Cardiac septum (tissue), 1 donor: ENCODE measurements at regions not wholly inside any gene's neighbourhood (a gene's known extent, or its start where the extent isn't known, plus 50 kb on each side); places are given as distances from the start of the nearest gene placed in this dataset.

ENCODE experiments used
- DNase-seq: peaks from one replicate; pipeline ENCODE4 v3.0.0-alpha.2; 2020; ENCODE audit warnings: low spot score
- intact Hi-C: fragments of 100-400 bp; cut with DNase I; formaldehyde crosslinking; loops from one replicate; pipeline ENCODE4 v1.14.0; 2022
- donor health status: DM: no; HTN: no; CAD: no.

GRCh38 chr4:125365731-125366130, 51.0 kb downstream of the FAT4 start:
- intact Hi-C loops, result no loop called here
- no peak for DNase-seq

GRCh38 chr4:125368146-125368545, 53.4 kb downstream of the FAT4 start:
- intact Hi-C loops, result no loop called here
- DNase-seq, result no peak

- intact Hi-C loops, result no loop called here
- no peak for DNase-seq
Observed at GRCh38 chr4:125368671-125369081, 53.9 kb downstream of the FAT4 start.

- DNase-seq, result no peak
Observed at GRCh38 chr4:125369098-125369497, 54.3 kb downstream of the FAT4 start.

GRCh38 chr4:125370478-125370877, 55.7 kb downstream of the FAT4 start:
- DNase-seq, result no peak
- intact Hi-C loops, result no loop called here

More at GRCh38 chr4:125369098-125369497, 54.3 kb downstream of the FAT4 start:
- intact Hi-C loops, result no loop called here

GRCh38 chr4:125382995-125383394, 68.2 kb downstream of the FAT4 start:
- intact Hi-C loops, result no loop called here

GRCh38 chr4:125387770-125388169, 73.0 kb downstream of the FAT4 start:
- no peak for DNase-seq
- intact Hi-C loops, result no loop called here

More at GRCh38 chr4:125382995-125383394, 68.2 kb downstream of the FAT4 start:
- no peak for DNase-seq

GRCh38 chr4:125388613-125389012, 73.9 kb downstream of the FAT4 start:
- intact Hi-C loops, result no loop called here

GRCh38 chr4:125389713-125390112, 75.0 kb downstream of the FAT4 start:
- intact Hi-C loops, result loop anchor here (5.0 kb wide), 1 partner anchor 43 kb away; no protein-coding TSS in a partner anchor
- DNase-seq, result no peak

More at GRCh38 chr4:125388613-125389012, 73.9 kb downstream of the FAT4 start:
- DNase-seq, result no peak

- intact Hi-C loops, result loop anchor here (5.0 kb wide), 1 partner anchor 42 kb away; no protein-coding TSS in a partner anchor
- no peak for DNase-seq
Observed at GRCh38 chr4:125390126-125390525, 75.4 kb downstream of the FAT4 start.

GRCh38 chr4:125390727-125391126, 76.0 kb downstream of the FAT4 start:
- DNase-seq, result no peak
- intact Hi-C loops, result loop anchor here (5.0 kb wide), 1 partner anchor 42 kb away; no protein-coding TSS in a partner anchor

GRCh38 chr4:125392694-125393093, 77.9 kb downstream of the FAT4 start:
- intact Hi-C loops, result loop anchor here (5.0 kb wide), 1 partner anchor 40 kb away; no protein-coding TSS in a partner anchor
- DNase-seq, result no peak

- no peak for DNase-seq
- intact Hi-C loops, result loop anchor here (5.0 kb wide), 1 partner anchor 38 kb away; no protein-coding TSS in a partner anchor
Observed at GRCh38 chr4:125393825-125394224, 79.1 kb downstream of the FAT4 start.

- DNase-seq, result no peak
- intact Hi-C loops, result no loop called here
Observed at GRCh38 chr4:125397226-125397625, 82.5 kb downstream of the FAT4 start.

GRCh38 chr4:125398263-125399002, 83.7 kb downstream of the FAT4 start:
- no peak for DNase-seq
- intact Hi-C loops, result loop anchor here (2.0 kb wide), 1 partner anchor 82 kb away; no protein-coding TSS in a partner anchor

- intact Hi-C loops, result no loop called here
- DNase-seq, result no peak
Observed at GRCh38 chr4:125400756-125401155, 86.0 kb downstream of the FAT4 start.

GRCh38 chr4:125401784-125402183, 87.0 kb downstream of the FAT4 start:
- DNase-seq, result no peak
- intact Hi-C loops, result no loop called here

- DNase-seq, result no peak
- intact Hi-C loops, result no loop called here
Observed at GRCh38 chr4:125420526-125420925, 105.8 kb downstream of the FAT4 start.

GRCh38 chr4:125421547-125421946, 106.8 kb downstream of the FAT4 start:
- intact Hi-C loops, result no loop called here
- DNase-seq, result no peak

GRCh38 chr4:125423124-125423523, 108.4 kb downstream of the FAT4 start:
- intact Hi-C loops, result no loop called here
- DNase-seq, result no peak

- DNase-seq, result no peak
- intact Hi-C loops, result no loop called here
Observed at GRCh38 chr4:125428832-125429231, 114.1 kb downstream of the FAT4 start.
